ENCODE measurements at regions not wholly inside any gene's neighbourhood (a gene's known extent, or its start where the extent isn't known, plus 50 kb on each side); places are given as distances from the start of the nearest gene placed in this dataset.

DNA sequence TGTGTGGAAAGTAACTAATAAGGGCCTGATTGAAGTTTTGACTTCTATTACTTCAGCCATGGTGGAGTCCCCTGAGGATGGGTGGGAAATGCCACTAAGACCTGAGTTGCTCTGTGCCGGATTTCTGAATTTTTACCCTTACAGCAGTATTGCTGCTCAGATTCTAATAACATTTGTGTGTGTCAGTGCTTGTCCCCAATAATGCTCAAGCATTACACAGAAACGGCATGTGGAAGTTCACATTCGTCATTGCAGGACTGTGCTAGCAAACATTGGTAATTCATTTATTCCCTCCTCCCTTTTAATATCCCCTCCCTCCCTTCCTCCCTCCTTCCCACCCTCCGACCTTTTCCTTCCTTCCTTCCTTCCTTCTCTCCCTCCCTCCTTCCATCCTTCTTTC lies 484.5 kb upstream of the ONECUT1 start:
- TF ChIP-seq ATF7 (IDR thresholded peaks at IDR 0.05) = no peak
- TF ChIP-seq NFE2 (IDR thresholded peaks at IDR 0.05; ENCODE audit: low read depth) = no peak
